NCI-H1930 (cell line): ENCODE measurements at regions not wholly inside any gene's neighbourhood (a gene's known extent, or its start where the extent isn't known, plus 50 kb on each side); places are given as distances from the start of the nearest gene placed in this dataset.
"Not testable (repeated sequence)": the region's sequence is repeated elsewhere in the genome, so short reads cannot be mapped to it uniquely, and the experiment has no call there.

Experiments
- DNase-seq, 2 experiments: peaks; one replicate each; lab custom pipeline; 2025; lab: John Stamatoyannopoulos, UW

DNA sequence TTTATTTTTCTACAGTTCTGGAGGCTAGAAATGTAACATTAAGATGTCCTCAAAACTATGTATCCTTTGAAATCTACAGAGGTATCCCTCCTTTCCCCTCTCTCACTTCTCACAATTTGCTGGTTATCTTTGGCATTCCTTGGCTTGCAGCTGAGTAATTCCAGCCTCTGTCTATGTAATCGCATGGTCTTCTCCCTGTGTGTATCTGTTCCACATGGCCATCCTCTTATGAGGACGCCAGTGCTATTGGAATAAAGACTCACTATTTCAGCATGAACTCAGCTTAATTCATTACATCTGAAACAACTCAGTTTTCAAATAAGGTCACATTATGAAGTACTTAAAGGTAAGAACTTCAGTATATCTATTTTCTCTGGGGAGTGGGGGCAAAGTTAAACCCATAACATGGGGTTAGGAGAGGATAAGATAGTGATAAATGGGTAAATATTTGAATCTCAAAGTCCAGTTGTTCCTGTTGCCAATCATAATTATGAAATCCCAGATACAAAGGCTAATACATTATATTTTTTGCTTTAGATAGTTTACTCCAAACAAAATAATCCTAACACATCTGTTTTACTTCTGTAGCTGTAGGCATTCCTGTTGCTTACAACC is 1290.8 kb downstream of the NCAM2 start:
- no peak for DNase-seq

DNA sequence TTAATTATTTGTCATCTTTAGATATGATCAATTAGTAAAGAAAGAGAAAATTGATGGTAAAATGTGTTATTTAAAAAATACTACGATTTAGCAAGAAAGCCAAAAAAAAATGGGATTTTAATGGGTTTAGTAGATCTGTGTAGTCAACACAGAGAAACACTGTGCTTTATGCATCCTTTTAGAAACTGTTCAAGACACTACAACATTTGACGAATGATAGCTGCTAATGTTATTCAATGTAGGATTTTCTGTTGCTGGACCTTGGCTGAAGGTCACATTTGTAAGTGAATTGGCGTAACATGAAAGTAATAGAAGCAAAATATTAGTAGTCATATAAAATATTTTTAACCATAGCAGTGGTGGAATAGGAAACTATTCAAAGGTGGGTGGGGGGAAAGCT is 1293.9 kb downstream of the NCAM2 start:
- DNase-seq = no peak

DNA sequence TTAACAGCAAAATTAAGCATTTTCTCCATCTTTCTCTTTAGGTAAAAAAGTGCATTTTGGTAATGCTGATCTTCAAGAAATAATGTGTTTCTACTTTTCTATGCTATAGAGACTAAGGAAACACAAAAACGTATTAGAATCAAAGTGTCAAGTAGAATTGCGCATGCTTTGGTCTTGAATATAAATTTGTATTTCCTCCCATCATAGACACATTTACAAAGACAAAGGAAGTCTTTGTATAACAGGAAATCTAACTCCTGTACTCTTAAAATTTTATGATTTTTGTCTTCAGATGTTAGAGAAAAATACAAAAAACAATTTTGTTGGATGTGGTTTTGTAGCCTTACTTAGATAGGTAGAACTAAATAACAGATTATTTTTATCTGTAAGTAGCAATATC is 1299.4 kb downstream of the NCAM2 start:
- no peak for DNase-seq

DNA sequence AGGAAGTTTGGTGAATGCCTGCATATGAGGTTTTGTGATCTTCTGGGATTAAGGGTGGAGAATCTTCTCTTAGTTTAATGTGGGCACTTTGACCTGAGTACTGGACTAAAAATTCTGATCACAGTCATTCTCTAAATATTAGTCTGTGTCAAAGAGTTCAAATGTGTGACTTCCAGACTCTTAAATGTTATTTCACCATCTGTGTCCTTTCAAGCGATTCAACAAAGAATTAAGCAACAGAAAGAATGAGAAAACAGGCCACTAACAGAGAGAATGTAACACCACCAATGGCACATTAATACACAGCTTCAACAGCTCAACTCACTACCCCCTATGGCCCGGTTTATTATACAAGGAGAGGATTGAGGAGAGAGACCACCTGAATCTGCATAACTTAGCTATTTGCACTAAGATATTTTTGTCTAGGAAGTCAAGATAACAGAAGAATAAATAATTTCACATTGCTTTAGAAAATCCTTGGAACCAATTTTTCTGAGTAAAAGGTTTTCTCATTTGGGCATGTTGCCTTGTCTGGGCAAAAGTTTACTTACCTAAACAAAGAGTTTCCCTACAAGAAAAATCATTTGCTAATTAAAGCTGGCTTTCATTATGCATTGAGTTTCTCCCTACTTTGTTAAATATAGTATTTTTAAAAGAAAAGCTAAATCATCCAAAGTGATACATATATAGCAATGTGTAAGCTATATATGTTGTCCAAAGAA is 1313.7 kb downstream of the NCAM2 start:
- no peak for DNase-seq

DNA sequence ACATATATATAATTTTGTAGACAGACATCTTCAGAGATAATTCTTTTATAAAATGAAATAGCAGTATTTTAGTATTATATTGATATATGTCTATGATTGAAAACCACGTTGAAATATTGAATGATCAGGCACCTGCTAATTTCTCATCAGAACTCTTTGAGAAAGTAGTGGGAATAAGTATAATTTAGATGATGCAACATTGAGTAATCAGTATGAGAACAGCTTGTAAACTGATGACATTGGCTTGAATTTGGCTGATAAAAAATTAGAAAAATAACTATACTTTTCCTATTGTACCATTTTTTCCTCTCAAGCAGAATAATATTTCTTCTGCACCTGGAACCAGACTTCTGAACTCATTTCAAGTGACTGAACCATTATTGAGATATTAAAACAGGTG is 1316.8 kb downstream of the NCAM2 start:
- DNase-seq = no peak

DNA sequence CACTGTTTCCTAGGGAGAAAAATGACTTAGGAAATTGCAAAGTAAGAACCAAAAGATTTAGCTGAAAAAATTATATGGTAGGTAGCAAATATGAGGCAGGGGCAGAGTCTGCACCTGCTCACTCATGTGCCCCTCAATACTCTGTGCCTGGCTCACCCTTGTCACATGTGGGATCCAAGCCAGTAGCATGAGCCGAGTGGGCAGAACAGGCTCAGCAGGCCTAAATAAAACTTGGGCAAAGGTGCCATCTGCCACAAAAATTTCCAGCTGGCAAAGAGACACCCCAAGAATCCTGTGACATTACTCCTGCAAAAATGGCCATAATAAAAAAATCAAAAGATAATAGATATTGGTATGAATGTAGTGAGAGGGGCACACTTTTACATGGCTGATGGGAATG is 1321.2 kb downstream of the NCAM2 start:
- no peak for DNase-seq

DNA sequence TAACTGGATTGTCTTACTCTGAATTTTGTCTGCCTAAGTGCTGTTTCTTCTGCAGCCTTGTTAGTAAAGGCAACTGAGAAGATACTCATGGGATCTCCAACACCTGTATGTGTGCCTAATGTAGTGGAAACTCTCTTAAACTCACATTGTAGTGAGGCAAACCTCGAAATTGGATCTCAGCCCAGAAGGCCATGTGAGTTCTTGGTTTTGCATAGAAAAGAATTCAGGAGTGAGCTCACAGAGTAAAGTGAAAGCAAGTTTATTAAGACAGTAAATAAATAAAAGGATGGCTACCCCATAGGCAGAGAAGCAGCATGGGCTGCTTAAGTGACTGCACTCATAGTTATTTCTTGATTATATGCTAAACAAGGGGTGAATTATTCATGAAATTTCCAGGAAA is 1344.7 kb downstream of the NCAM2 start:
- no peak for DNase-seq

DNA sequence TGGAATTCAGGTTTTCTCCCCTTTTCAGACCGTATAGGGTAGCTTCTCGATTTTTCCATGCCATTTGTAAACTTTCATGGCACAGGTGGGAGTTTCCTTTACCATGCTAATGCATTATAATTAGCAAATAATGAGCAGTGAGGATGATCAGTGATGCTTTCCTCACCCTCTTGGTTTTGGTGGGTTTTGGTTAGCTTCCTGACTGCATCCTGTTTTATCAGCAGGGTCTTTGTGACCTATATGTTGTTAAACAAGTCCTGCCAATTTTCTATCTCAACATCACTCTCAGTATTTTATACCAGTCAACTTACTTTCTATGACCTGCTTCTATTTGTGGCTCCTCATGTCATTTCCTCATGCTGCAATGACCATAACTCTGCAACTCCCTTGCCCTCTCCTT is 1345.1 kb downstream of the NCAM2 start:
- DNase-seq = no peak

DNA sequence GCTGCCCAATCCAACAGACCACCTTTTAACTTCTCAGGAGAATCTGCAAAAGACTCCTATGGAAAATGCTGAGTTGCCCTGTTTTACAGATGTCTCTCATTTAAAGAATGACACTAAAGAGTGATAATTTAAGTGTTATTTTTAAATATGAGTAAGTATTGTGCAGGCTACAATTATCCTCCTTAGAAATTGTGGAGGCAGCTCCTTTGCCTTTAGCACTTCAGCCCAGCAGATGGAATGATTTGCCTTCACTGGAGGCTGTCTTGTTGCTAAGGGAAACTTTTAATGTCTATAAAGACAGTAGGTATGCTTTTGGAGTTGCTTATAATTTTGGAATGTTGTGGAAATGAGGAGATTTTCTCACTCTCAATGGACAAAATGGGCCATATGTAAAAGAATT is 1345.5 kb downstream of the NCAM2 start:
- no peak for DNase-seq

DNA sequence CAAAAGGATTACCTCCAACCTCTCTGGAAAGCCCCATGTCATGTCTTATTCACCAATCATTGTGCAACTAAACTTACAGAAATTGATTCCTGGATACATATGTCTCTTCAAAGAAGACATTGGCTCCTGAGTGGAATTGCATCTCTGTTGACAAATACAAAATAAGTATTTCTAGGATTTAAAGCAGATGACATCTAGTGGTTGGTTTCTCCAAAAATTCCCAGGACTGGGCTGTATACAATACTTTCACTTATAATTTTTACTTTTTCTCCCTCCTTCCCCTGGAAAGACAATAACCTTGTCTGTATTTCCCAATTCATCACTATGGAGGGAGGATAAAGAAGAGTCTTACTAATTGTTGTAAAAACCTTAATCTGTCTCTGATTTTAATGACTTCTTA is 1347.4 kb downstream of the NCAM2 start:
- no peak for DNase-seq

DNA sequence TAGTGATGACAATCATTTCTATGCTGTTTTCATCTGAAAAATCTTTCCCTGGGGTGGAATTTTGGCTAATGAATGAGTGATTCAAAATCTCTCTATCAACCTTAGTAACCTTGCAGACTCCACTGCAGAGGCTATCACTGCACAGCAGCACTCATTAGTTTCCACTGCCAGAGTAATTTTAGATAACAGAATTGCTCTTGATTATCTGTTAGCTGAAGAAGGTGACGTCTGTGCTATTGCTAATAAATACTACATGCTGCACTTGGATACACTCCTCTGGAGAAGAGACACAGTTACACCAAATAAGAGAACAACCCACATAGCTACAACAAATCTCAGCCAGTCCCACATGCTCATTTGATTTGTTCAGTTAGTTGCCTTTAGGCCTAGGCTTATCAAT is 1348.4 kb downstream of the NCAM2 start:
- no peak for DNase-seq

DNA sequence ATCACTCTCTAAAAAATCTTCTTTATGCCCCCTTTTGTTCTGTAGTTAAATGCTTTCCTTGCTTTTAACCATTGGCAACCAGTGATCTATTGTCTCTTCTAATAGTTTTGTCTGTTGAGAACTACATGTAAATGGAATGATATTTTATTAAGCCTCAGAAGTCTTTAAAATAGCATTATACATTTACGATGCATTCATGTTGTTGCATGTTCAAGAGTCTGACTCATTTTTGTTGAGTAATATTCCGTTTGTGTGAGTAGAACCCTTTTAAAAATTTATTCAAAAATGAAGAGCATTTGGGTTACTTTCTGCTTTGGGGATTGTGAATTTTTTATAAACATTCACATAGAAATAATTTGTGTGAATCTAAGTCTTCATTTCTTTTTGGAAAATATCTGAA is 1352.9 kb downstream of the NCAM2 start:
- no peak for DNase-seq

DNA sequence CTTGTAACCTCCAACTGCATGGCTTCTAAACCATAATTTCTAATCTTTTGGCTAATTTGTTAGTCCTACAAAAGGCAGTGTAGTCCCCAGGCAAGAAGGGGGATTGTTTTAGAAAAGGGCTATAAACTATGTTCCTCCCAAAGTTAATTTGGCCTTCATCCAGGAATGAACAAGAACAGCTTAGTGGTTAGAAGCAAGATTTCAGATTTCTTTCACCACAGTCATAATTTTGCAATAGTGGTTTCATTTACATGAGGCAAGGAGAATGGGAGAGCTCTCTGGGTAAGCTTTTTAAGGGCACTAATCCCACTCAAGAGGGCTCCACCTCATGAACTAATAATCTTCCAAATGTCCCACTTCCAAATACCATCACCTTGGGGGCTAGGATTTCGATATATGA is 1353.9 kb downstream of the NCAM2 start:
- DNase-seq = no peak

DNA sequence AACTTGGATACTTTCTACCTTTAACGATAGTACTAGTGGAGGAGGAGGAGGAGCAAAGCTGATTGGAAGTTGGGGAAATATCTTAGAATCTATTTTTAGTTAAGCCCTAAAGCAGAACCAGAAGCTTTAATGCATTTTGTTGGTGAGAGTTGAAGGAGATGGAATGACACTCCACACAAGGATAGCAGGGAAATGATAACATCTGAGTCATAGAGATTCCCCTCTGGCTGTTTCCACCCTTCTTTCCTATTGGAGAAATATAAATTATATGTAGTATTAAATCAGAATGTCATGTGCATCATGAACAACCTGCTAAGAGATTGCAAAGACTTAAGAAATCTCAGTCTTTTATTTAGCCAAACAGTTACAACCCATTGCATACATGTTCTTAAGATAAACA is 1357.7 kb downstream of the NCAM2 start:
- DNase-seq = no peak

DNA sequence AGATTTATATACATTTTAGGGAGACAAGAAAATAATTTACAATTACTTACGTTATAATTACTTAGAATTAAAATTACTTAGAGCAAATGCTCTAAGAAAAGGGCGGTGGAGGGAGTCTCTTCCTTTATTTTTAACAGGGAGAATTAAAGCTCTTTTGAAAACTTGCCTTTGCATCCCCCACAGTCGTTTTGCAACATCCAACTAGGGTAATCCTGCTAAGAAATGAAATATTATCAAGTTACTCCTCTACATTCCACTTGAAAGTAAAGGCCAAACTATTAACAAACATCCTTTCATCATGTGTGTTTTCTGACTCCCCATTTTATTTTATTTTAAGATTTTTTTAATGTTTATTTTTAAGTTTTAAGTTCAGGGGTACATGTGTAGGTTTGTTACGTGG is 1358.5 kb downstream of the NCAM2 start:
- no peak for DNase-seq

DNA sequence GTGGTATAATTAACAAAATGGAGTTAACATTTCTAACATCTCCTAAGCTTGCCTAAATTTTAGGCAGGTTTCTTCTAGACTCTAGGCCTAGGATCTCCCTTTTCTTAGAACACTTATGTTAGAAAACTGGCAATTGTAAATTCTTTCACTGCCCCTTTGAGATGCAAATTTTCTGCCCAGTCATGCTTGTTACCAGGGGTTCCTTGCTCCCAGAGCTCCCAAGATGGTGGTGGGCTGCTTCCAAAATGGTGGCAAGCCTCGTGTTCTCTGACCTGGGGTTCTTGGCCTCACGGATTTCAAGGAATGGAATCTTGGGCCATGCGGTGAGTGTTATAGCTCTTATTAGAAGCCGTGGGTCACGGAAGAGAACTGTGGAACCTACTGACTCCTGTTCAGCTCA is 1361.4 kb downstream of the NCAM2 start:
- not testable (repeated sequence) for DNase-seq

DNA sequence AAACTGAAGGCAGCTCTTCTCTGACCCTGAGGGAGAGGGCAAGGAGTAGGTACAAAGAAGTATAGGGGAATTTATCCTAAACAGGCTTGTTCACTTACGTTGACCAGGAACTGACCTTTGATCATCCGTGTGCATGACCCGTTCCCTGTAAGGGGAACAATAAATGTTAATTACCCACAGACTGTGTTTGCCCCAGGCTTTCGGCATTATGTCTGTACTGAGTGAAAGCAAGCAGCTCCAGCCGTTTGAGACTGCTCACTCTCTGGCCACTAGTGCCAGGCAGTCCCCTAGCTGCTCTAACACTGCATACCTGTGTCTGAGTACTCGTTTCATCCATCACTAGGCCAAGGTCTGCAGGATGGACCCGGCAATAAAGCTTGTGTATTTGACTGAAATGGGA is 1365.3 kb downstream of the NCAM2 start:
- no peak for DNase-seq

DNA sequence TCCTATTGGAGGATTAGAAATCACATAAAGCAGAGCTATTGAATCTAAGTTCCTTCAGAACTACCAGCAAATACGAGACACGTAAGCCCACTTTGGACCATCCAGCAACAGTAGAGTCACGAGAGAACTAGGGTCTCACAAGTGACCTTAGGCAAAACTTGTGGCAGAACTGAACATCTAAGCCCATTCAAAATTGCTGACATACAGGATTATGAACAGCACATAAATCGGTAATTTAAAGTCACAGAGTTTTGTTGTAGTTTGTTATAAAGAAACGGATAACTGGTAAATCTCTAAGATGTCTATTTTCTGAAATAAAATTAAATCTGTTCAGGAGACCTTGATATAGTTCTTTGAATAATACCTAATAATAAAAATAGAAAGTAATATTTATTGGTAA is 1366.0 kb downstream of the NCAM2 start:
- DNase-seq = no peak

DNA sequence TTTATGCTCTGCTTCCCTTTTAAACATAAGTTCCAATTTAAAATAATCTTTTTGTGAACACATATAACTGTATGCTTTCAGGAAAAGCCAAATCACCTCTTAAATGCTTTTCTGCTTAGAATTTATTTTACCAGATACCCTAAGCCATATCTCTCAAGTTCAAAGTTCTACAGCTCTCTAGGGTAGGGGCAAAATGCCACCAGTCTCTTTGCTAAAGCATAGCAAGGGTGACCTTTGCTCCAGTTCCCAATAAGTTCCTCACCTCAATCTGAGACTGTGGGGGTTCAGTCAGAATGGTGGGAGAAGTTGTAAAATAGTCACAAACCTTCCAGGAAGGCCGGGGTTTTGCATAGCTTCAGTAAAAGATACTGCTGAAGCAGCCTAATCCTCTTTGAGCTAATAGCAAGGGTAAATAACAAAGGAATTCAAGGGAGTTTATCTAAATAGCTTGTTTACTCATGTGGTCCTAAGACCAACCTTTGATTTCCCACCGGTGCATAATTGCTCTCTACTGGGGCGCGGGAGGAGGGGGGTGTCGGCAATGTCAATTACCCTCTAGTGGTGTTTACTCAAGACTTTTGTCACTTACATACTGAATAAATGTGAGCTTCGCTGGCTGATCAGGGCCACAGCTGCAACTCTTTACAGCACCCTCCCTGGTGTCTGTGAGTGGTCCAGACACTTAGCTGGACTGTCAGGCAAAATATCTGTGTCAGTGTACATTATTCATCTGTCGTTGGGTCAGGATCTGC is 1376.2 kb downstream of the NCAM2 start:
- no peak for DNase-seq

DNA sequence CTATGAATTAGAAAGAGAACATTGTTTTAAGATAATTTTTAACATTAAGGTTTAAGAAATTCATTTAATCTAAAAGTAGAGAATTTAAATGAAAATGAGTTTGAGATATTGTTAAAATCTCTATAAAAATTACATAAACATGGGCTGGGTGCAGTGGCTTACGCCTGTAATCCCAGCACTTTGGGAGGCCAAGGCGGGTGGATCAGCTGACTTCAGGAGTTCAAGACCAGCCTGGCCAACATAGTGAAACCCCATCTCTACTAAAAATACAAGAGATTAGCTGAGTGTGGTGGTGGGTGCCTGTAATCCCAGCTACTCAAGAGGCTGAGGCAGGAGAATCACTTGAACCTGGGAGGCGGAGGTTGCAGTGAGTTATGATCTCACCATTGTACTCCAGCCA is 1379.6 kb downstream of the NCAM2 start:
- DNase-seq = not testable (repeated sequence)

DNA sequence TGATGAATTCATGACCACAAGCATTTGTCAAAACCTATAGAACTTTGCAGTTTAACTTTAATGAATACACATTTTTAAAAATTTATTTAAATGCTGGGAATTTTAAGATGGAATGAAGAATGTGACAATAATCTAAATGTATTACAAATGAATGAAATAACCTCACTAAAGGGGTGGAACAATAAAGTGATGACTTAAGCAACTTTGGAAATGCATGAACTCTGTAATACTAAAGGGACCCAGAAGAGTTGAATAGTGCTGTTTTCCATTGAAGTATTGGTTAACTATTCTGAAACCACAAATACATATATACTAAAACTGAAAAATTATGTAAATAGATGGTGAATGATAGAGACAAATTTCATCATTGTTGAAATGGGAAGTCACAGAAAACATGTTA is 1395.1 kb downstream of the NCAM2 start:
- DNase-seq = no peak

DNA sequence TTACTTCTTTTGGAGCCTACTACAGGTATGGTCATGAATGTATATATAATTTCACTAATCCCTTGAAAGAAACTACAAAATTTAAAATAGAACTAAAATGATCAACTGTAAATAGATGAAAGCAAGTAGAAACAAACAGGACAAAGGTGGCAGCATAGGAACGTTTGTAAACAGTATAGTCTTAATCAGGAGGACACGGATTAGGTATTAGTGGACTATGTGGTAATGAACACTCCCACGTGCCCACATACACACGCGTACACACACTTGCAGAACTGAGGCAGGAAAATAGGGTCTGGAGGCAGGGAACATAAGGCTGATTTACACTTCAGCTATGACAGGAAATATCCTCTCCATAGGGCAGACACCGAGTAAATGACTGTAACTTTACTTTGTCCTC is 1397.8 kb downstream of the NCAM2 start:
- no peak for DNase-seq
